ENCODE measurements at regions not wholly inside any gene's neighbourhood (a gene's known extent, or its start where the extent isn't known, plus 50 kb on each side); places are given as distances from the start of the nearest gene placed in this dataset.
"Not testable (repeated sequence)": the region's sequence is repeated elsewhere in the genome, so short reads cannot be mapped to it uniquely, and the experiment has no call there.

GRCh38 chr5:122612901-122613300, 162.0 kb upstream of the SNX2 start:
- Mint-ChIP-seq H3K4me3 (no peak overlapping the region), H3K27ac (no peak overlapping the region), H3K36me3 (no peaks in the 10 kb centered on the region), H3K27me3 (no peaks in the 10 kb centered on the region), H3K9me3 (no peaks in the 10 kb centered on the region), H3K4me1 (ENCODE audit: low read depth in 2 of 2) (no peaks in the 10 kb centered on the region)
- ATAC-seq (no peak), DNase-seq (ENCODE audit: low spot score) (no peak)

- Mint-ChIP-seq H3K36me3 (no peaks in the 10 kb centered on the region), H3K27ac (no peak overlapping the region), H3K9me3 (no peaks in the 10 kb centered on the region), H3K4me3 (no peak overlapping the region), H3K27me3 (no peaks in the 10 kb centered on the region), H3K4me1 (ENCODE audit: low read depth in 2 of 2) (no peaks in the 10 kb centered on the region)
- ATAC-seq (no peak), DNase-seq (ENCODE audit: low spot score) (no peak)
These were observed 159.7 kb upstream of the SNX2 start for GRCh38 chr5:122615146-122615545.

GRCh38 chr5:122615832-122616231, 159.0 kb upstream of the SNX2 start:
- H3K36me3 Mint-ChIP-seq: no peaks in the 10 kb centered on the region
- H3K4me3 Mint-ChIP-seq: no peak overlapping the region
- no peaks in the 10 kb centered on the region for H3K9me3 Mint-ChIP-seq
- DNase-seq (ENCODE audit: low spot score): no peak
- no peaks in the 10 kb centered on the region for H3K27me3 Mint-ChIP-seq
- no peak for ATAC-seq
- no peak overlapping the region for H3K27ac Mint-ChIP-seq
- no peaks in the 10 kb centered on the region for H3K4me1 Mint-ChIP-seq (ENCODE audit: low read depth in 2 of 2)

GRCh38 chr5:122618046-122618445, 156.8 kb upstream of the SNX2 start:
- not testable (repeated sequence) for H3K27ac Mint-ChIP-seq; ATAC-seq; H3K9me3 Mint-ChIP-seq; H3K36me3 Mint-ChIP-seq; H3K27me3 Mint-ChIP-seq; H3K4me1 Mint-ChIP-seq (ENCODE audit: low read depth in 2 of 2); H3K4me3 Mint-ChIP-seq; DNase-seq (ENCODE audit: low spot score)

GRCh38 chr5:122620768-122621167, 154.1 kb upstream of the SNX2 start:
- not testable (repeated sequence) for H3K4me1 Mint-ChIP-seq (ENCODE audit: low read depth in 2 of 2); H3K36me3 Mint-ChIP-seq; DNase-seq (ENCODE audit: low spot score); H3K4me3 Mint-ChIP-seq; H3K9me3 Mint-ChIP-seq; H3K27ac Mint-ChIP-seq; ATAC-seq; H3K27me3 Mint-ChIP-seq

GRCh38 chr5:122628714-122629113, 146.2 kb upstream of the SNX2 start:
- H3K36me3 Mint-ChIP-seq; DNase-seq (ENCODE audit: low spot score); ATAC-seq; H3K27ac Mint-ChIP-seq; H3K4me3 Mint-ChIP-seq; H3K4me1 Mint-ChIP-seq (ENCODE audit: low read depth in 2 of 2); H3K9me3 Mint-ChIP-seq; H3K27me3 Mint-ChIP-seq: not testable (repeated sequence)

- Mint-ChIP-seq H3K9me3 (peaks cover 6% of the 10 kb centered on the region), H3K27me3 (no peaks in the 10 kb centered on the region), H3K36me3 (no peaks in the 10 kb centered on the region), H3K4me1 (ENCODE audit: low read depth in 2 of 2) (no peaks in the 10 kb centered on the region), H3K4me3 (no peak overlapping the region), H3K27ac (no peak overlapping the region)
- DNase-seq (ENCODE audit: low spot score): no peak
- no peak for ATAC-seq
These were observed 145.7 kb upstream of the SNX2 start for GRCh38 chr5:122629121-122629677.

GRCh38 chr5:122638581-122638980, 136.3 kb upstream of the SNX2 start:
- peaks cover 2% of the 10 kb centered on the region for H3K9me3 Mint-ChIP-seq
- no peak for DNase-seq (ENCODE audit: low spot score)

GRCh38 chr5:122639033-122639432, 135.8 kb upstream of the SNX2 start:
- Mint-ChIP-seq H3K36me3 (no peaks in the 10 kb centered on the region), H3K9me3 (peaks cover 3% of the 10 kb centered on the region), H3K27ac (no peak overlapping the region), H3K4me3 (no peak overlapping the region), H3K4me1 (ENCODE audit: low read depth in 2 of 2) (no peaks in the 10 kb centered on the region), H3K27me3 (no peaks in the 10 kb centered on the region)
- ATAC-seq (no peak), DNase-seq (ENCODE audit: low spot score) (no peak)

More at GRCh38 chr5:122638581-122638980, 136.3 kb upstream of the SNX2 start:
- no peak for ATAC-seq
- no peaks in the 10 kb centered on the region for H3K36me3 Mint-ChIP-seq
- H3K4me1 Mint-ChIP-seq (ENCODE audit: low read depth in 2 of 2): no peaks in the 10 kb centered on the region
- no peak overlapping the region for H3K4me3 Mint-ChIP-seq
- no peak overlapping the region for H3K27ac Mint-ChIP-seq
- no peaks in the 10 kb centered on the region for H3K27me3 Mint-ChIP-seq

GRCh38 chr5:122639864-122640263, 135.0 kb upstream of the SNX2 start:
- H3K9me3 Mint-ChIP-seq: peaks cover 6% of the 10 kb centered on the region
- no peak overlapping the region for H3K27ac Mint-ChIP-seq
- DNase-seq (ENCODE audit: low spot score) (no peak), ATAC-seq (no peak)
- H3K4me3 Mint-ChIP-seq: no peak overlapping the region
- no peaks in the 10 kb centered on the region for H3K4me1 Mint-ChIP-seq (ENCODE audit: low read depth in 2 of 2)
- no peaks in the 10 kb centered on the region for H3K27me3 Mint-ChIP-seq
- no peaks in the 10 kb centered on the region for H3K36me3 Mint-ChIP-seq

- Mint-ChIP-seq H3K9me3 (peaks cover 6% of the 10 kb centered on the region), H3K36me3 (no peaks in the 10 kb centered on the region), H3K4me1 (ENCODE audit: low read depth in 2 of 2) (no peaks in the 10 kb centered on the region), H3K27me3 (no peaks in the 10 kb centered on the region), H3K27ac (no peak overlapping the region), H3K4me3 (no peak overlapping the region)
- DNase-seq (ENCODE audit: low spot score): no peak
- no peak for ATAC-seq
These were observed 125.8 kb upstream of the SNX2 start for GRCh38 chr5:122649080-122649479.

GRCh38 chr5:122653087-122654017, 121.5 kb upstream of the SNX2 start:
- Mint-ChIP-seq H3K27me3 (no peaks in the 10 kb centered on the region), H3K4me3 (no peak overlapping the region), H3K4me1 (ENCODE audit: low read depth in 2 of 2) (no peaks in the 10 kb centered on the region), H3K27ac (no peak overlapping the region), H3K36me3 (no peaks in the 10 kb centered on the region), H3K9me3 (no peaks in the 10 kb centered on the region)
- DNase-seq (ENCODE audit: low spot score) (no peak), ATAC-seq (no peak)

- no peaks in the 10 kb centered on the region for H3K9me3 Mint-ChIP-seq
- DNase-seq (ENCODE audit: low spot score) (no peak), ATAC-seq (no peak)
- no peaks in the 10 kb centered on the region for H3K36me3 Mint-ChIP-seq
- no peaks in the 10 kb centered on the region for H3K27me3 Mint-ChIP-seq
- no peaks in the 10 kb centered on the region for H3K4me1 Mint-ChIP-seq (ENCODE audit: low read depth in 2 of 2)
- no peak overlapping the region for H3K4me3 Mint-ChIP-seq
- no peak overlapping the region for H3K27ac Mint-ChIP-seq
These were observed 118.7 kb upstream of the SNX2 start for GRCh38 chr5:122656160-122656559.

- Mint-ChIP-seq H3K4me3 (no peak overlapping the region), H3K36me3 (no peaks in the 10 kb centered on the region), H3K27ac (no peak overlapping the region), H3K27me3 (no peaks in the 10 kb centered on the region), H3K9me3 (no peaks in the 10 kb centered on the region), H3K4me1 (ENCODE audit: low read depth in 2 of 2) (no peaks in the 10 kb centered on the region)
- ATAC-seq (no peak), DNase-seq (ENCODE audit: low spot score) (no peak)
These were observed 118.3 kb upstream of the SNX2 start for GRCh38 chr5:122656577-122656976.
